ENCODE measurements at regions not wholly inside any gene's neighbourhood (a gene's known extent, or its start where the extent isn't known, plus 50 kb on each side); places are given as distances from the start of the nearest gene placed in this dataset.

DNA sequence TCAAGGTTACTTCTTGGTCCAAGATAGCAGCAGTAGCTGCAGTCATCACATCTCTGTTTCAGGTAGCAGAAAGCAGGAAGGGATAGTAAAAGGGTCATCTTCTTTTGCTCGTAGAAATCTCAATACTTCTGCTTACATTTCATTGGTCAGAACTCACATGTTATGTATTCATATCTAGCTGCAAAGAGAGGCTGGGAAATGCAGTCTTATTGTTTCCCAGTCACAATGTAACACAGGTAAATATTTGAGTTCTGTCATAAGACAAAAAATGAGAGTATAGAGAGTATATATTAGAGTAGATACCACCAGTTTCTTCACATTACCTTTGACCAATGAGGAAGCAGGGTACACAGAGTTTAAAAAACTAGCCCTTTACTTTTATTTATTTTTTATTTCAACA is 132.4 kb upstream of the ITGA6 start:
- no peak for TF ChIP-seq CTCF (IDR thresholded peaks at IDR 0.05; ENCODE audit: control insufficient read depth, insufficient read depth, low read depth, low read length, missing control alignments)
- H3K4me3 ChIP-seq (ENCODE audit: control insufficient read depth, low read depth, low read length), result no peak overlapping the region
- no peak for DNase-seq (ENCODE audit: low read depth)

GRCh38 chr2:172295677-172296076 is 131.7 kb upstream of the ITGA6 start:
- H3K4me3 ChIP-seq (ENCODE audit: control insufficient read depth, low read depth, low read length), result no peak overlapping the region
- no peak for TF ChIP-seq CTCF (IDR thresholded peaks at IDR 0.05; ENCODE audit: control insufficient read depth, insufficient read depth, low read depth, low read length, missing control alignments)
- DNase-seq (ENCODE audit: low read depth), result no peak

DNA sequence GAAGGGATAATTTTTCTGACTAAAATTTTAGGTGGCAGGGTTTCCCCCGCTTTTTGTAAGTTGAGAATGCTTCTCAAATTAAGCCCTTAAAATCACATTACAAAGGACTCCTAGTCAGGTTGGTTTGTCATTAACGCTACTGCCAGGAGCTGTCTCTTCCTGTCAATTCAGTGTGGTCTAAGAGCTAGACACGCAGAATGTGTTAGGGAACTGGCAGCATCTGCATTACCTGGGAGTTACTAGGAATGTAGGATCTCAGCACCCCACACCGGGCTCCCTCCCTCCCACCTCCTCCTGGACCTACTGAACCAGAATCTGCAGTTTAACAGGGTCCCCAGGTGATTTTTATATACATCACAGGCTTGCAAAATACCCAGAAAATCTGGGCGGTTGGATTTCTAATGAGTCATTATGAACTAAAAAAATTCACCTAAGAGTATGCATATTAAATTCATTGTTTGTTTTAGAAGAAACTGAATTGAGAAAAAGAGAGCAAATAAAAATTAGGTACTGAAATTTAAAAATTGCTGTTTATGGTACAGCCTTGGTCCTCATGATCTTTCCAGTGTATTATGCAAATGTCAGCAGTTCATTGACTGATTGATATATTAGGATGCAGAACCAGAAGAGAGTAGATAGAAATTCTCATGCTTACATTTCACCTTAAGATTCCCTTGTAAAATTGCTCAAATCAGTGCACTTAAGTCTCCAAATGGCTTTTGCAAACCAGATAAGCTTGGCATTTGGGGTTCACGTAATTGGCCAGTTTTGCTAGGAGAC is 130.9 kb upstream of the ITGA6 start:
- no peak for TF ChIP-seq CTCF (IDR thresholded peaks at IDR 0.05; ENCODE audit: control insufficient read depth, insufficient read depth, low read depth, low read length, missing control alignments)
- H3K4me3 ChIP-seq (ENCODE audit: control insufficient read depth, low read depth, low read length), result no peak overlapping the region
- no peak for DNase-seq (ENCODE audit: low read depth)

GRCh38 chr2:172297531-172297930 is 129.9 kb upstream of the ITGA6 start:
- TF ChIP-seq CTCF (IDR thresholded peaks at IDR 0.05; ENCODE audit: control insufficient read depth, insufficient read depth, low read depth, low read length, missing control alignments), result no peak
- H3K4me3 ChIP-seq (ENCODE audit: control insufficient read depth, low read depth, low read length), result no peak overlapping the region

DNA sequence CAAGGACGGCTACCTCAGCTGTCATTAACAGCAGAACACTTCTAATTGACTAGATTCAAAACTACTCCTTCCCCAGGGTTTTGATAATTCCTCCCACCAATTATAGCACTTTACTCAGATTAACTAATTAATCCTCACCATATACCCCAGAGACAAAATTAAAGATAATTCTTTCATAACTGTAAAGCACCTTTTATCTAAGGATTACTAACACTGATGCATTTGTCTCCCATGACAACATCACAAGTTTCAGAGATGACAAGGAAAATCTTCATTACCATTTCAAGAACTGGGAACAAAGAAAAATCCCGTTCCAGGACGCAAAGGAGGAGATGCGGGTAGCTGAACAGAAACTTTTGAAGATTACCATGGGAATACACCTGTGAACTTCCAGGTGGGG is 129.4 kb upstream of the ITGA6 start:
- no peak overlapping the region for H3K4me3 ChIP-seq (ENCODE audit: control insufficient read depth, low read depth, low read length)
- no peak for DNase-seq (ENCODE audit: low read depth)
- no peak for TF ChIP-seq CTCF (IDR thresholded peaks at IDR 0.05; ENCODE audit: control insufficient read depth, insufficient read depth, low read depth, low read length, missing control alignments)

More at GRCh38 chr2:172297531-172297930, 129.9 kb upstream of the ITGA6 start:
- DNase-seq (ENCODE audit: low read depth), result no peak

DNA sequence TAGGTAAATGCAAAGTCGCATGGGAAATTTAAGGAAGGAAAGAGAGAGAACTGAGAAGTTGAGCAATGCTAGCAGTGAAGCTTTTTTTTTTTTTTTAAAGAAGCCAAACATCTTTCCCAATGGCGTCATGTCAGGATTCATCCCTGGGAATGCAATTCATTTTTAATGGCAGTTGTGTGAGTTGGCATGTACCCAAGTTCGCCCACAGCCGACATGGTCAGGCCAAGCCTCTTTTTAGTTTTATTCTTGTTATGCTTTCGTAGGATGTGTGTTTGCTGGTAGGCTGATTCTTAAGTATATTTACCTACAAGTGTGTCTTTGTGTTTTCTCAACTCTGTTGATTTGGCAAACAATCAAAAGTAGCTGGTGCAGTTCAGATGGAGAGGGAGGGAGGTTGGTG is 127.6 kb upstream of the ITGA6 start:
- no peak overlapping the region for H3K4me3 ChIP-seq (ENCODE audit: control insufficient read depth, low read depth, low read length)
- DNase-seq (ENCODE audit: low read depth), result peak; percentile 62
- TF ChIP-seq CTCF (IDR thresholded peaks at IDR 0.05; ENCODE audit: control insufficient read depth, insufficient read depth, low read depth, low read length, missing control alignments), result no peak
